ENCODE measurements at regions not wholly inside any gene's neighbourhood (a gene's known extent, or its start where the extent isn't known, plus 50 kb on each side); places are given as distances from the start of the nearest gene placed in this dataset.

GRCh38 chr2:12009323-12009905 lies 263.0 kb downstream of the LPIN1 start:
- TF ChIP-seq POU2F2 (IDR thresholded peaks at IDR 0.05; ENCODE audit: low read depth, low read length) (no peak), POLR2A (IDR thresholded peaks at IDR 0.05; ENCODE audit: low read depth, low read length) (no peak), TAF1 (IDR thresholded peaks at IDR 0.05; ENCODE audit: low read depth, low read length) (no peak), POLR2AphosphoS5 (IDR thresholded peaks at IDR 0.05; ENCODE audit: low read depth, low read length) (no peak), PAX5 (IDR thresholded peaks at IDR 0.05; ENCODE audit: insufficient read depth, low read length, severe bottlenecking) (no peak), SPI1 (IDR thresholded peaks at IDR 0.05; ENCODE audit: low read depth, low read length) (no peak)
